GM12878 (cell line): ENCODE measurements at regions not wholly inside any gene's neighbourhood (a gene's known extent, or its start where the extent isn't known, plus 50 kb on each side); places are given as distances from the start of the nearest gene placed in this dataset.

Experiments
- ATAC-seq: fragments of 200-7000 bp; cut with Tn5 transposase; 3 replicates; pipeline ENCODE4 v1.9.1; 2020; ENCODE audit warnings: mild to moderate bottlenecking, moderate library complexity
- BruUV-seq: library from RNA; stranded (reverse); fragments of 400-500 nt; replicated peaks from 2 replicates; lab custom pipeline; 2021; lab: Mats Ljungman, UMichigan
- CTCF ChIA-PET: fragments of 300-600 bp; sonication (Branson Sonifier 250); formaldehyde crosslinking; extraction: SDS; loops from one replicate; lab custom pipeline; 2021; ENCODE audit warnings: inconsistent platforms; lab: Yijun Ruan, JAX
- POLR2A ChIA-PET: fragments of 350-600 bp; formaldehyde crosslinking; extraction: SDS; loops from one replicate; lab custom pipeline; 2021; ENCODE audit warnings: inconsistent platforms; lab: Charles Lee
- RAD21 ChIA-PET: fragments of 300-600 bp; sonication (Branson Sonifier 250); formaldehyde crosslinking; loops from one replicate; lab custom pipeline; 2023; ENCODE audit warnings: antibody characterized with exemption; ENCODE audit not compliant: unreplicated experiment; lab: Charles Lee
- SMC1A ChIA-PET: fragments of 300-600 bp; sonication (Branson Sonifier 250); formaldehyde crosslinking; loops from one replicate; lab custom pipeline; 2023; ENCODE audit not compliant: unreplicated experiment, uncharacterized antibody; lab: Charles Lee
- DNase-seq: peaks from one replicate; pipeline ENCODE4 v3.0.0-alpha.2; 2011; ENCODE audit warnings: low read depth, low spot score
- FAIRE-seq: peaks from 3 replicates; lab custom pipeline; 2011; peaks lifted over from hg19 to GRCh38; lab: Jason Lieb, UNC
- H2AFZ ChIP-seq: 2 replicates; pipeline ENCODE4 v1.6.0; 2011; ENCODE audit warnings: low read depth, low read length, control low read depth; ENCODE audit not compliant: control insufficient read depth
- H3K27ac ChIP-seq: 2 replicates; pipeline ENCODE4 v1.5.1; 2011; ENCODE audit warnings: control low read depth; ENCODE audit not compliant: control insufficient read depth, insufficient read depth
- H3K27me3 ChIP-seq, 2 experiments: replicated peaks in 1 of 2; 2 replicates each; pipeline versions ENCODE4 v1.6.0 to v1.6.1; 2011; ENCODE audit warnings: low read length in 1 of 2; ENCODE audit not compliant: control insufficient read depth in 2 of 2, insufficient read depth in 2 of 2
- H3K36me3 ChIP-seq, 2 experiments: 2 replicates each; pipeline ENCODE4 v1.5.1; 2011; ENCODE audit warnings: low read length in 1 of 2; ENCODE audit not compliant: control insufficient read depth in 2 of 2, insufficient read depth in 2 of 2
- H3K4me1 ChIP-seq: 2 replicates; pipeline ENCODE4 v1.6.1; 2011; ENCODE audit warnings: mild to moderate bottlenecking, low read length, moderate library complexity, mixed read lengths; ENCODE audit not compliant: control insufficient read depth, insufficient read depth
- H3K4me2 ChIP-seq: 2 replicates; pipeline ENCODE4 v1.6.0; 2011; ENCODE audit warnings: control low read depth; ENCODE audit not compliant: control insufficient read depth, insufficient read depth
- H3K4me3 ChIP-seq: fragments of 200-600 bp; sonication (generic); 2 replicates; pipeline ENCODE4 v1.5.1; 2016
- H3K79me2 ChIP-seq: 2 replicates; pipeline ENCODE4 v1.6.0; 2011; ENCODE audit warnings: low read length; ENCODE audit not compliant: control insufficient read depth, insufficient read depth
- H3K9ac ChIP-seq: 2 replicates; pipeline ENCODE4 v1.8.0; 2011; ENCODE audit warnings: low read length, control low read depth, mixed read lengths; ENCODE audit not compliant: control insufficient read depth, insufficient read depth
- H3K9me3 ChIP-seq: replicated peaks from 3 replicates; pipeline ENCODE4 v1.5.1; 2011; ENCODE audit warnings: mild to moderate bottlenecking, low read length; ENCODE audit not compliant: control insufficient read depth, insufficient read depth
- H4K20me1 ChIP-seq: 2 replicates; pipeline ENCODE4 v1.6.0; 2011; ENCODE audit not compliant: control insufficient read depth, insufficient read depth
- CHD4 ChIP-seq: fragments of 200-600 bp; sonication (generic); IDR thresholded peaks from 2 replicates; pipeline ENCODE4 v1.6.1; 2016; ENCODE audit warnings: mild to moderate bottlenecking
- HDAC6 ChIP-seq: fragments of 200-600 bp; sonication (generic); IDR thresholded peaks from one replicate; pipeline ENCODE4 v1.8.0; 2017; ENCODE audit warnings: antibody characterized with exemption; ENCODE audit not compliant: unreplicated experiment
- HDGF ChIP-seq: fragments of 450-650 bp; IDR thresholded peaks from 2 replicates; pipeline ENCODE4 v1.6.1; 2016; ENCODE audit warnings: antibody characterized with exemption
- NR2C1 ChIP-seq: fragments of 450-650 bp; IDR thresholded peaks from 2 replicates; pipeline ENCODE4 v1.6.1; 2017; ENCODE audit warnings: antibody characterized with exemption, mild to moderate bottlenecking, moderate library complexity
- PAX8 ChIP-seq: fragments of 450-650 bp; IDR thresholded peaks from 2 replicates; pipeline ENCODE4 v1.6.1; 2017; ENCODE audit warnings: mild to moderate bottlenecking, moderate library complexity
- POLR2AphosphoS5 ChIP-seq: IDR thresholded peaks from 2 replicates; pipeline ENCODE4 v1.6.1; 2011; ENCODE audit warnings: mild to moderate bottlenecking, low read length, inconsistent platforms
- USF2 ChIP-seq: IDR thresholded peaks from 2 replicates; pipeline ENCODE4 v1.6.1; 2011; ENCODE audit warnings: low read depth, low read length, improper control_type of control experiment, borderline replicate concordance
- WRNIP1 ChIP-seq: IDR thresholded peaks from 2 replicates; pipeline ENCODE4 v1.6.1; 2011; ENCODE audit warnings: low read depth, low read length, improper control_type of control experiment, borderline replicate concordance
- ZBTB11 ChIP-seq: fragments of 450-650 bp; formaldehyde crosslinking; IDR thresholded peaks from 2 replicates; pipeline ENCODE4 v1.5.0; 2022; ENCODE audit warnings: mild to moderate bottlenecking, missing genetic modification characterization
- ZNF274 ChIP-seq: IDR thresholded peaks from one replicate; pipeline ENCODE4 v1.8.0; 2011; ENCODE audit not compliant: insufficient read length, insufficient read depth
- whole genome bisulfite sequencing: methylation state at CpG from one replicate; pipeline ENCODE4 v1.1.6; 2016; ENCODE audit warnings: low lambda C conversion rate; ENCODE audit not compliant: insufficient replicate concordance, insufficient coverage; ENCODE audit errors: missing lambda C conversion rate; 5-methylcytosine and 5-hydroxymethylcytosine counted together
- in situ Hi-C: fragments of 300-500 bp; cut with MboI; formaldehyde crosslinking; loops from 9 replicates; pipeline ENCODE4 v1.14.3; 2018; ENCODE audit warnings: mixed read lengths
- intact Hi-C: fragments of 100-400 bp; cut with micrococcal nuclease; formaldehyde crosslinking; loops from one replicate; pipeline ENCODE4 v1.14.2; 2022; ENCODE audit not compliant: unreplicated experiment
- TF ChIP-seq, protein P1 (sequence below): fragments of 450-650 bp; IDR thresholded peaks from 2 replicates; pipeline ENCODE4 v1.6.1; 2017; ENCODE audit warnings: antibody characterized with exemption, mild to moderate bottlenecking, moderate library complexity

- POLR2A ChIA-PET = no interaction called here
- intact Hi-C loops (no loop called here), in situ Hi-C loops (no loop called here)
- ATAC-seq = no peak
- TF ChIP-seq, protein P1, sequence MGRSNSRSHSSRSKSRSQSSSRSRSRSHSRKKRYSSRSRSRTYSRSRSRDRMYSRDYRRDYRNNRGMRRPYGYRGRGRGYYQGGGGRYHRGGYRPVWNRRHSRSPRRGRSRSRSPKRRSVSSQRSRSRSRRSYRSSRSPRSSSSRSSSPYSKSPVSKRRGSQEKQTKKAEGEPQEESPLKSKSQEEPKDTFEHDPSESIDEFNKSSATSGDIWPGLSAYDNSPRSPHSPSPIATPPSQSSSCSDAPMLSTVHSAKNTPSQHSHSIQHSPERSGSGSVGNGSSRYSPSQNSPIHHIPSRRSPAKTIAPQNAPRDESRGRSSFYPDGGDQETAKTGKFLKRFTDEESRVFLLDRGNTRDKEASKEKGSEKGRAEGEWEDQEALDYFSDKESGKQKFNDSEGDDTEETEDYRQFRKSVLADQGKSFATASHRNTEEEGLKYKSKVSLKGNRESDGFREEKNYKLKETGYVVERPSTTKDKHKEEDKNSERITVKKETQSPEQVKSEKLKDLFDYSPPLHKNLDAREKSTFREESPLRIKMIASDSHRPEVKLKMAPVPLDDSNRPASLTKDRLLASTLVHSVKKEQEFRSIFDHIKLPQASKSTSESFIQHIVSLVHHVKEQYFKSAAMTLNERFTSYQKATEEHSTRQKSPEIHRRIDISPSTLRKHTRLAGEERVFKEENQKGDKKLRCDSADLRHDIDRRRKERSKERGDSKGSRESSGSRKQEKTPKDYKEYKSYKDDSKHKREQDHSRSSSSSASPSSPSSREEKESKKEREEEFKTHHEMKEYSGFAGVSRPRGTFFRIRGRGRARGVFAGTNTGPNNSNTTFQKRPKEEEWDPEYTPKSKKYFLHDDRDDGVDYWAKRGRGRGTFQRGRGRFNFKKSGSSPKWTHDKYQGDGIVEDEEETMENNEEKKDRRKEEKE = no peak
- TF ChIP-seq WRNIP1 = no peak
- TF ChIP-seq NR2C1 = no peak
- no peak for TF ChIP-seq POLR2AphosphoS5
- TF ChIP-seq HDAC6 = no peak
- TF ChIP-seq PAX8 = no peak
- no peak for TF ChIP-seq ZNF274
- no peak for TF ChIP-seq ZBTB11
- TF ChIP-seq CHD4 = no peak
- no peak for TF ChIP-seq USF2
- TF ChIP-seq HDGF = no peak
- CTCF ChIA-PET = no interaction called here
- Histone ChIP-seq H2AFZ (no peak overlapping the region), H3K9ac (no peak overlapping the region), H3K4me2 (no peak overlapping the region), H3K79me2 (no peaks in the 10 kb centered on the region), H3K4me1 (no peaks in the 10 kb centered on the region), H3K9me3 (no peaks in the 10 kb centered on the region; the same call in 2 of the 3 replicates), H3K27me3 (no peaks in the 10 kb centered on the region), H3K4me3 (no peak overlapping the region), H3K27ac (no peak overlapping the region), H3K36me3 (no peaks in the 10 kb centered on the region), H4K20me1 (no peaks in the 10 kb centered on the region)
- RAD21 ChIA-PET = no interaction called here
- 48% methylated on average over 2 of the region's 2 CpGs for WGBS
- no peak for FAIRE-seq
- SMC1A ChIA-PET = no interaction called here
- DNase-seq = no peak
- no TSS peak for BruUV-seq
These were observed 762.8 kb upstream of the NUDT12 start for GRCh38 chr5:104325356-104325755.
